Neural crest cell (in vitro differentiated cells): ENCODE measurements at regions not wholly inside any gene's neighbourhood (a gene's known extent, or its start where the extent isn't known, plus 50 kb on each side); places are given as distances from the start of the nearest gene placed in this dataset.

Source experiments
- DNase-seq: peaks from one replicate; pipeline ENCODE4 v3.0.0; 2021; ENCODE audit warnings: low read depth, mixed read lengths, low spot score
- H3K27ac Mint-ChIP-seq: one replicate; pipeline ENCODE4 v1.8.0; 2021; ENCODE audit warnings: mild to moderate bottlenecking, mixed read lengths; ENCODE audit not compliant: unreplicated experiment
- H3K27me3 Mint-ChIP-seq: 2 replicates; pipeline ENCODE4 v1.8.0; 2021; ENCODE audit warnings: low read depth, mild to moderate bottlenecking, mixed read lengths
- H3K36me3 Mint-ChIP-seq: 2 replicates; pipeline ENCODE4 v1.8.0; 2021; ENCODE audit warnings: low read depth, mild to moderate bottlenecking, mixed read lengths
- H3K4me1 Mint-ChIP-seq: 2 replicates; pipeline ENCODE4 v1.8.0; 2021; ENCODE audit warnings: mixed read lengths
- H3K4me3 Mint-ChIP-seq: one replicate; pipeline ENCODE4 v1.8.0; 2021; ENCODE audit warnings: mild to moderate bottlenecking, mixed read lengths
- H3K9me3 Mint-ChIP-seq: 2 replicates; pipeline ENCODE4 v1.8.0; 2021; ENCODE audit warnings: mixed read lengths
- CTCF ChIP-seq: fragments of 200-600 bp; sonication (generic); conservative IDR thresholded peaks from 2 replicates; pipeline ENCODE4 v1.5.0; 2021; ENCODE audit warnings: antibody characterized with exemption, mild to moderate bottlenecking

- Mint-ChIP-seq H3K4me3 (no peak overlapping the region), H3K9me3 (no peaks in the 10 kb centered on the region), H3K27me3 (no peaks in the 10 kb centered on the region), H3K36me3 (no peaks in the 10 kb centered on the region), H3K4me1 (peaks cover 23% of the 10 kb centered on the region), H3K27ac (no peak overlapping the region)
- no peak for TF ChIP-seq CTCF
- no peak for DNase-seq
These were observed 97.9 kb downstream of the GJA1 start for GRCh38 chr6:121533321-121533841.

GRCh38 chr6:121535777-121536176 lies 100.3 kb downstream of the GJA1 start:
- no peak for DNase-seq
- no peaks in the 10 kb centered on the region for H3K36me3 Mint-ChIP-seq
- TF ChIP-seq CTCF: no peak
- H3K9me3 Mint-ChIP-seq: no peaks in the 10 kb centered on the region
- no peaks in the 10 kb centered on the region for H3K27me3 Mint-ChIP-seq
- no peak overlapping the region for H3K27ac Mint-ChIP-seq
- H3K4me3 Mint-ChIP-seq: no peak overlapping the region
- H3K4me1 Mint-ChIP-seq: peaks cover 23% of the 10 kb centered on the region

GRCh38 chr6:121536345-121536744 lies 100.9 kb downstream of the GJA1 start:
- Mint-ChIP-seq H3K4me3 (no peak overlapping the region), H3K27me3 (no peaks in the 10 kb centered on the region), H3K27ac (peak overlapping the region; percentile 48), H3K36me3 (no peaks in the 10 kb centered on the region), H3K9me3 (no peaks in the 10 kb centered on the region), H3K4me1 (peaks cover 23% of the 10 kb centered on the region)
- TF ChIP-seq CTCF: no peak
- DNase-seq: no peak

GRCh38 chr6:121539439-121539838 lies 104.0 kb downstream of the GJA1 start:
- no peak for TF ChIP-seq CTCF
- Mint-ChIP-seq H3K27me3 (no peaks in the 10 kb centered on the region), H3K9me3 (no peaks in the 10 kb centered on the region), H3K4me3 (no peak overlapping the region), H3K4me1 (peaks cover 4% of the 10 kb centered on the region), H3K36me3 (no peaks in the 10 kb centered on the region), H3K27ac (no peak overlapping the region)
- no peak for DNase-seq

- Mint-ChIP-seq H3K4me1 (peaks cover 4% of the 10 kb centered on the region), H3K27ac (no peak overlapping the region)
- no peak for TF ChIP-seq CTCF
These were observed 104.8 kb downstream of the GJA1 start for GRCh38 chr6:121540210-121540609.

GRCh38 chr6:121544691-121545090 lies 109.2 kb downstream of the GJA1 start:
- Mint-ChIP-seq H3K9me3 (no peaks in the 10 kb centered on the region), H3K27me3 (no peaks in the 10 kb centered on the region), H3K4me1 (no peaks in the 10 kb centered on the region), H3K4me3 (no peak overlapping the region), H3K27ac (no peak overlapping the region), H3K36me3 (no peaks in the 10 kb centered on the region)
- TF ChIP-seq CTCF: no peak
- no peak for DNase-seq

More at GRCh38 chr6:121540210-121540609, 104.8 kb downstream of the GJA1 start:
- Mint-ChIP-seq H3K9me3 (no peaks in the 10 kb centered on the region), H3K36me3 (no peaks in the 10 kb centered on the region), H3K27me3 (no peaks in the 10 kb centered on the region), H3K4me3 (no peak overlapping the region)
- DNase-seq: no peak
